GM23338 (cell line): ENCODE measurements at regions not wholly inside any gene's neighbourhood (a gene's known extent, or its start where the extent isn't known, plus 50 kb on each side); places are given as distances from the start of the nearest gene placed in this dataset.

Experiments used
- ATAC-seq: fragments of 200-7000 bp; cut with Tn5 transposase; 3 replicates; pipeline ENCODE4 v1.9.1; 2020
- DNase-seq: peaks from one replicate; pipeline ENCODE4 v3.0.0-alpha.2; 2015; ENCODE audit warnings: low spot score
- H2AFZ ChIP-seq: fragments of 200-600 bp; sonication (generic); 2 replicates; pipeline ENCODE4 v1.8.0; 2016; ENCODE audit warnings: antibody characterized with exemption, mild to moderate bottlenecking, moderate library complexity
- H3F3A ChIP-seq: fragments of 200-600 bp; sonication (generic); replicated peaks from 2 replicates; pipeline ENCODE4 v1.8.0; 2017; ENCODE audit warnings: antibody characterized with exemption, mixed run types, low read depth
- H3K27ac ChIP-seq: fragments of 200-600 bp; sonication (generic); 2 replicates; pipeline ENCODE4 v1.6.1; 2016; ENCODE audit warnings: low read depth
- H3K27me3 ChIP-seq: fragments of 200-600 bp; sonication (generic); 2 replicates; pipeline ENCODE4 v1.8.0; 2016; ENCODE audit warnings: mild to moderate bottlenecking, mixed run types, moderate library complexity; ENCODE audit not compliant: insufficient read depth
- H3K36me3 ChIP-seq: fragments of 200-600 bp; sonication (generic); 2 replicates; pipeline ENCODE4 v1.8.0; 2016; ENCODE audit warnings: mild to moderate bottlenecking; ENCODE audit not compliant: insufficient read depth
- H3K4me1 ChIP-seq: fragments of 200-600 bp; sonication (generic); 2 replicates; pipeline ENCODE4 v1.8.0; 2016; ENCODE audit warnings: mild to moderate bottlenecking, moderate library complexity; ENCODE audit not compliant: insufficient read depth
- H3K4me2 ChIP-seq: fragments of 200-600 bp; sonication (generic); 2 replicates; pipeline ENCODE4 v1.7.1; 2017; ENCODE audit warnings: mixed run types
- H3K4me3 ChIP-seq: fragments of 200-600 bp; sonication (generic); 2 replicates; pipeline ENCODE4 v1.6.1; 2016; ENCODE audit warnings: mixed run types
- H3K79me2 ChIP-seq: fragments of 200-600 bp; sonication (generic); replicated peaks from 2 replicates; pipeline ENCODE4 v1.8.0; 2017; ENCODE audit warnings: mild to moderate bottlenecking; ENCODE audit not compliant: insufficient read depth
- H3K9me2 ChIP-seq: fragments of 200-600 bp; sonication (generic); 2 replicates; pipeline ENCODE4 v1.8.0; 2017; ENCODE audit not compliant: insufficient read depth
- H4K20me1 ChIP-seq: fragments of 200-600 bp; sonication (generic); replicated peaks from 2 replicates; pipeline ENCODE4 v1.8.0; 2017; ENCODE audit warnings: mild to moderate bottlenecking; ENCODE audit not compliant: insufficient read depth
- H3K27ac Mint-ChIP-seq: 2 replicates; pipeline ENCODE4 v1.8.0; 2020; ENCODE audit warnings: inconsistent platforms, mild to moderate bottlenecking, moderate library complexity, mixed read lengths
- H3K27me3 Mint-ChIP-seq: 3 replicates; pipeline ENCODE4 v1.8.0; 2022; ENCODE audit warnings: low read depth, mild to moderate bottlenecking, moderate library complexity, mixed read lengths, inconsistent platforms; ENCODE audit not compliant: insufficient read depth, poor library complexity
- H3K36me3 Mint-ChIP-seq: 3 replicates; pipeline ENCODE4 v1.8.0; 2021; ENCODE audit warnings: low read depth, mild to moderate bottlenecking, inconsistent platforms, moderate library complexity, mixed read lengths
- H3K4me1 Mint-ChIP-seq: 3 replicates; pipeline ENCODE4 v1.8.0; 2020; ENCODE audit warnings: mild to moderate bottlenecking, inconsistent platforms, mixed read lengths
- H3K4me3 Mint-ChIP-seq: 3 replicates; pipeline ENCODE4 v1.8.0; 2021; ENCODE audit warnings: moderate library complexity, mild to moderate bottlenecking, inconsistent platforms, mixed read lengths
- H3K9me3 Mint-ChIP-seq: 3 replicates; pipeline ENCODE4 v1.8.0; 2020; ENCODE audit warnings: moderate library complexity, mild to moderate bottlenecking, inconsistent platforms, mixed read lengths
- CREB1 ChIP-seq: fragments of 250-450 bp; sonication (Bioruptor Pico); IDR thresholded peaks from 2 replicates; pipeline ENCODE4 v1.5.0; 2020; ENCODE audit warnings: low read depth, mild to moderate bottlenecking, moderate library complexity
- CTCF ChIP-seq, 2 experiments: fragments of 200-600 bp in 1 of 2; sonication (generic) in 1 of 2; conservative IDR thresholded peaks; 2 replicates each; pipeline versions ENCODE4 v1.5.1 to v1.6.1; 2016 to 2017; ENCODE audit warnings: antibody characterized with exemption in 2 of 2, low read depth in 2 of 2, mild to moderate bottlenecking in 2 of 2, moderate library complexity in 1 of 2
- JUNB ChIP-seq: IDR thresholded peaks from one replicate; pipeline ENCODE4 v1.6.1; 2016; ENCODE audit warnings: antibody characterized with exemption; ENCODE audit not compliant: unreplicated experiment
- POLR2AphosphoS5 ChIP-seq: IDR thresholded peaks from 2 replicates; pipeline ENCODE4 v1.6.1; 2016; ENCODE audit warnings: antibody characterized with exemption, low read depth
- STAT1 ChIP-seq: IDR thresholded peaks from one replicate; pipeline ENCODE4 v1.6.1; 2016; ENCODE audit warnings: antibody characterized with exemption; ENCODE audit not compliant: unreplicated experiment
- ZNF114 ChIP-seq: fragments of 250-450 bp; sonication (Bioruptor Pico); IDR thresholded peaks from 2 replicates; pipeline ENCODE4 v1.5.0; 2020; ENCODE audit warnings: mild to moderate bottlenecking, moderate library complexity
- ZNF331 ChIP-seq: fragments of 250-450 bp; sonication (Bioruptor Pico); IDR thresholded peaks from 2 replicates; pipeline ENCODE4 v1.5.0; 2020; ENCODE audit warnings: low read depth, mild to moderate bottlenecking, moderate library complexity
- ZNF462 ChIP-seq: fragments of 250-450 bp; sonication (Bioruptor Pico); IDR thresholded peaks from 2 replicates; pipeline ENCODE4 v1.5.0; 2020; ENCODE audit warnings: mild to moderate bottlenecking, moderate library complexity

- no peak for TF ChIP-seq ZNF462 (CRISPR knock-in tag)
- TF ChIP-seq JUNB = no peak
- no peak for TF ChIP-seq CREB1 (CRISPR knock-in tag)
Observed at GRCh38 chr10:69738858-69739435, 62.8 kb upstream of the COL13A1 start (continued).

GRCh38 chr10:69739634-69740033 is 62.1 kb upstream of the COL13A1 start:
- H3K4me1 ChIP-seq = peaks cover 4% of the 10 kb centered on the region; the same call in 1 of the 2 replicates
- H3K79me2 ChIP-seq = no peaks in the 10 kb centered on the region
- peak overlapping the region; percentile 83; the same call in 1 of the 2 replicates for H2AFZ ChIP-seq
- no peaks in the 10 kb centered on the region for H3K9me2 ChIP-seq
- H3K4me3 ChIP-seq = no peak overlapping the region
- Mint-ChIP-seq H3K9me3 (no peaks in the 10 kb centered on the region), H3K27ac (no peak overlapping the region), H3K27me3 (peaks cover 7% of the 10 kb centered on the region), H3K4me1 (peaks cover 6% of the 10 kb centered on the region), H3K36me3 (no peaks in the 10 kb centered on the region), H3K4me3 (no peak overlapping the region)
- H4K20me1 ChIP-seq = no peaks in the 10 kb centered on the region
- H3K36me3 ChIP-seq = no peaks in the 10 kb centered on the region
- no peaks in the 10 kb centered on the region for H3K27me3 ChIP-seq
- no peak overlapping the region for H3K27ac ChIP-seq
- ATAC-seq (peak; percentile 36), DNase-seq (no peak)
- no peaks in the 10 kb centered on the region for H3F3A ChIP-seq
- 0 out of 2 replicates have a peak overlapping the region, but pooled peaks have one; percentile 32 for H3K4me2 ChIP-seq
- TF ChIP-seq ZNF462 (CRISPR knock-in tag) (no peak), ZNF331 (CRISPR knock-in tag) (no peak), STAT1 (no peak), POLR2AphosphoS5 (no peak), CTCF (conservative IDR thresholded peaks at IDR 0.05; ENCODE audit: low read depth in 2 of 2) (no peak), ZNF114 (CRISPR knock-in tag) (no peak)
